ENCODE measurements at regions not wholly inside any gene's neighbourhood (a gene's known extent, or its start where the extent isn't known, plus 50 kb on each side); places are given as distances from the start of the nearest gene placed in this dataset.

- no peak overlapping the region for H3K4me3 ChIP-seq
- no peaks in the 10 kb centered on the region for H3K4me1 ChIP-seq
- no peaks in the 10 kb centered on the region for H3K36me3 ChIP-seq
- 56% methylated on average over 4 of the region's 4 CpGs for WGBS
- DNase-seq (ENCODE audit: low spot score in 2 of 2), result no peak
- no peak for TF ChIP-seq CTCF (IDR thresholded peaks at IDR 0.05)
- TF ChIP-seq POLR2A (IDR thresholded peaks at IDR 0.05), result no peak
- TF ChIP-seq EP300 (IDR thresholded peaks at IDR 0.05), result no peak
- no peak for TF ChIP-seq POLR2AphosphoS5 (IDR thresholded peaks at IDR 0.05)
- H3K27me3 ChIP-seq, result no peaks in the 10 kb centered on the region
- no peak overlapping the region for H3K27ac ChIP-seq
- no peaks in the 10 kb centered on the region for H3K9me3 ChIP-seq
Measured at GRCh38 chr2:58634653-58635370, 393.7 kb upstream of the FANCL start.

- 31% methylated on average over 3 of the region's 3 CpGs for WGBS
- no peaks in the 10 kb centered on the region for H3K36me3 ChIP-seq
- no peaks in the 10 kb centered on the region for H3K9me3 ChIP-seq
- H3K27ac ChIP-seq, result no peak overlapping the region
- no peak overlapping the region for H3K4me3 ChIP-seq
- no peaks in the 10 kb centered on the region for H3K27me3 ChIP-seq
- no peaks in the 10 kb centered on the region for H3K4me1 ChIP-seq
- TF ChIP-seq POLR2A (IDR thresholded peaks at IDR 0.05) (no peak), EP300 (IDR thresholded peaks at IDR 0.05) (no peak), CTCF (IDR thresholded peaks at IDR 0.05) (no peak)
- no peak for DNase-seq (ENCODE audit: low spot score in 2 of 2)
Measured at GRCh38 chr2:58633613-58634365, 392.7 kb upstream of the FANCL start.

GRCh38 chr2:58631986-58632385 is 390.9 kb upstream of the FANCL start:
- Histone ChIP-seq H3K36me3 (no peaks in the 10 kb centered on the region), H3K27ac (no peak overlapping the region), H3K4me1 (no peaks in the 10 kb centered on the region), H3K4me3 (no peak overlapping the region), H3K9me3 (no peaks in the 10 kb centered on the region), H3K27me3 (no peaks in the 10 kb centered on the region)
- 88% methylated on average over 1 of the region's 1 CpG for WGBS
- TF ChIP-seq CTCF (IDR thresholded peaks at IDR 0.05), result no peak
- TF ChIP-seq POLR2A (IDR thresholded peaks at IDR 0.05), result no peak
- no peak for TF ChIP-seq EP300 (IDR thresholded peaks at IDR 0.05)
- TF ChIP-seq POLR2AphosphoS5 (IDR thresholded peaks at IDR 0.05), result no peak
- DNase-seq (ENCODE audit: low spot score in 2 of 2), result no peak

DNA sequence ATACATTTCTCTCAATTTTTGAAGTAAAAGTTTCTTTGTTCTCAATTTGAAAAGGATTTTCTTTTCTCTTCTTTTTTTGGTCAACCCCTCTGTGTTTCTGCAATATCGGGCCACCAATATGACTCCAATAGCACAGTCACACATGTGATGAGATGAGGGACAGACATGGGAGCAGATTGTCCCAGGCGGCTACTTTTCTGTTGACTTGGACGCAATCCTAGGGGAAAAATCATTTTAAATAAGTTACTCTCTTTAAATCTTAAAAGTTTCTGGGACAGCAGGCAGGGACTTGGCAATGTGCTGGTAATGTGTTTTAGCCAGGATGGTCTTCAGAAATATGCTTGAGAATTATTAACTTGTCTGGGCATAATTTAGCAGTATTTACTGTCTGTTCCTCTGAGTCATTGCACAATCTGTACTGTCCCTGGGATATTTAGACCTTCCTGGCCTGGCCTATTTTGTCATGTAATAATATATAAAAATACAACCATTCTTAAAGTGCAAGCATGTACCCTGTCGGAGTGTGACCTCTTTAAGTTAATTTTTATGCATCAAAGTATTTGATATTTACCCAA is 388.5 kb upstream of the FANCL start:
- H3K27ac ChIP-seq, result no peak overlapping the region
- WGBS, result 79% methylated on average over 4 of the region's 4 CpGs
- H3K4me1 ChIP-seq, result no peaks in the 10 kb centered on the region
- no peak for TF ChIP-seq POLR2AphosphoS5 (IDR thresholded peaks at IDR 0.05)
- TF ChIP-seq EP300 (IDR thresholded peaks at IDR 0.05), result no peak
- TF ChIP-seq CTCF (IDR thresholded peaks at IDR 0.05), result no peak
- no peak for TF ChIP-seq POLR2A (IDR thresholded peaks at IDR 0.05)
- DNase-seq (ENCODE audit: low spot score in 2 of 2), result no peak
- no peaks in the 10 kb centered on the region for H3K27me3 ChIP-seq
- H3K9me3 ChIP-seq, result no peaks in the 10 kb centered on the region
- H3K36me3 ChIP-seq, result no peaks in the 10 kb centered on the region
- no peak overlapping the region for H3K4me3 ChIP-seq

DNA sequence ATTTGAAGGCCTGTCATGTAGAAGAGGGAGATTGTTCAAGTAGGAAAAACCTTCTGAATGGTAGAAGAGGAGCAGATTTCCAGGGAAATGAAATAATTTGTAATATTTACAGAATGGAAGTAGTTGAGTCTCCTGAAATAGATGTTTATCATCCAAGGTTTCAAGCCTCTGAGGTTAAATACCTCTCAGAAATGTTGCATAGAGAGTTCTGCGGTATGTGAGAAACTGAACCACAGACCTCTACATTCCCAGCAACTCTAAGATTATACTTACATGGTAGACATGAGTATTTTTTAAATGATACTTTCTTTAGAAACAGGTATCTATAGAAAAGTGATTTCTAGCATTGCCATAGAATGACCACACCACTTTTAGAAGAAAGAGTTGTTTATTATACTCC is 379.8 kb upstream of the FANCL start:
- WGBS, result 89% methylated on average over 1 of the region's 1 CpG

More for the DNA sequence above, 379.8 kb upstream of the FANCL start:
- TF ChIP-seq CTCF (IDR thresholded peaks at IDR 0.05), result no peak
- TF ChIP-seq POLR2AphosphoS5 (IDR thresholded peaks at IDR 0.05), result no peak
- no peak for TF ChIP-seq POLR2A (IDR thresholded peaks at IDR 0.05)
- TF ChIP-seq EP300 (IDR thresholded peaks at IDR 0.05), result no peak
- H3K4me1 ChIP-seq, result no peaks in the 10 kb centered on the region
- no peak overlapping the region for H3K27ac ChIP-seq
- DNase-seq (ENCODE audit: low spot score in 2 of 2), result no peak
- no peaks in the 10 kb centered on the region for H3K36me3 ChIP-seq
- no peaks in the 10 kb centered on the region for H3K27me3 ChIP-seq
- H3K9me3 ChIP-seq, result no peaks in the 10 kb centered on the region
- H3K4me3 ChIP-seq, result no peak overlapping the region
